ENCODE measurements at regions not wholly inside any gene's neighbourhood (a gene's known extent, or its start where the extent isn't known, plus 50 kb on each side); places are given as distances from the start of the nearest gene placed in this dataset.
"Not testable (repeated sequence)": the region's sequence is repeated elsewhere in the genome, so short reads cannot be mapped to it uniquely, and the experiment has no call there.

DNA sequence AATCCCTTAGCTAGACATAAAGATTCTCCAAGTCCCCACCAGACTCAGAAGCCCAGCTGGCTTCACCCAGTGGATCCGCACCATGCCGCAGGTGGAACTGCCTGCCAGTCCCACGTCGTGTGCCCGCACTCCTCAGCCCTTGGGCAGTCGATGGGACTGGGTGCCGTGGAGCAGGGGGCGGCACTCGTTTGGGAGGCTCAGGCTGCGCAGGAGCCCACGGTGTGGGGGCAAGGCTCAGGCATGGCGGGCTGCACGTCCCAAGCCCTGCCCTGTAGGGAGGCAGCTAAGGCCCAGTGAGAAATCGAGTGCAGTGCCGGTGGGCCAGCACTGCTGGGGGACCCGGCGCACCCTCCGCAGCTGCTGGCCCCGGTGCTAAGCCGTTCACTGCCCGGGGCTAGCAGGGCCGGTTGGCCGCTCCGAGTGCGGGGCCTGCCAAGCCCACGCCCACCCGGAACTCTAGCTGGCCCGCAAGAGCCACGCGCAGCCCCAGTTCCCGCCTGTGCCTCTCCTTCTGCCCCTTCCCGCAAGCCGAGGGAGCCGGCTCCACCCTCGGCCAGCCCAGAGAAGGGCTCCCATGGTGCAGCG lies 95.9 kb upstream of the DTNBP1 start:
- no peak for DNase-seq

- no peak for DNase-seq
These were observed 92.7 kb upstream of the DTNBP1 start for GRCh38 chr6:15755526-15755925.

- DNase-seq = no peak
These were observed 91.9 kb upstream of the DTNBP1 start for GRCh38 chr6:15754706-15755079.

DNA sequence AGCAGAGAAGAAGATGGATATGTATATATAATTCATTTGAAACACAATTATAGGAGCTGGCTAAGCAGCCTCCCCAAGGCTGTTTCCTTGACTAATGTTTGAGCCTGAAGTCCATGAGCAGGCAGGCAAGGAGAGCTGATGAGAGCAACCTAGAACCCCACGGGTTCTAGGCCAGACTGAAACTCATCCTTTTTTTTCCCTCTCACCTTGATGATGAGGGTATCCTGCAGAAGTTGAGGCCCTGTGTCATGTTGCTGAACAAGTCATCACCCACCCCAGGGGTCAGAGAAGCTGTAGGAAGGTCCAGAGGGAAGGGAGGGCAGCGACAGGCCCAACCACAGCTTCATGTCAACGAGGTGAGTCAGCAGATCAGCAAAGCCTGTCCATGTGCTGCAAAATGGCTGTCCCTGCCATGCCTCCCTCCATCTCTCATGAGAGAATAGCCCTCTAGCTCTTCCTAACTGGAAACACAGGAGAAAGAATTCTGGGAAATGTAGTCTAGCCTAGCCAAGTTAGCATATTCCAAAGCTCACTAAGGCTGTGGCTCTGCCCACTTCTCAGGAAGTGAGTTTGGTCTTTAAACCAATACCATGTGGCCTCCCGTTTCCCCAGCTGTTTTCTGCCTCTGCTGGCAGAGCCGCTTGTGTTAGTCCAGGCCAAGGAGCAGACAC lies 91.3 kb upstream of the DTNBP1 start:
- no peak for DNase-seq

DNA sequence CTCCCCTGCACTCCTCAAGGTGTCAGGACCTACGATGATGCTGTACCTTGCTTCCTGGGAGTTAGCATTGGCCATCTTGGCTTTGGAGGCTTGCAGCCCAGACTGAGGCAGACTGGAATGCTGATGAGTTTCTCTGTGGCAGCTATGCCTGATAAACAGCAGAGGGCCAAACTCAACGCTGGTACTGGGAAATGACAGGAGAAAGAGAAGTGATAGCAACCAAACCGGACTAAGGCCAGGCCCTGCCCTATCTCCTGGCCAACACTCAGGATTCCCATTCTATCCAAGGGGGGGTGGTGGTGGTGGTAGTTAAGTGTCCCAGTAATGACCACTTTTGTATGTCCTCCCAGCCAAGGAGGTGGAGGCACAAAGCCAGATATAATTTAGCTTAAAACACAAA lies 90.0 kb upstream of the DTNBP1 start:
- DNase-seq = no peak

DNA sequence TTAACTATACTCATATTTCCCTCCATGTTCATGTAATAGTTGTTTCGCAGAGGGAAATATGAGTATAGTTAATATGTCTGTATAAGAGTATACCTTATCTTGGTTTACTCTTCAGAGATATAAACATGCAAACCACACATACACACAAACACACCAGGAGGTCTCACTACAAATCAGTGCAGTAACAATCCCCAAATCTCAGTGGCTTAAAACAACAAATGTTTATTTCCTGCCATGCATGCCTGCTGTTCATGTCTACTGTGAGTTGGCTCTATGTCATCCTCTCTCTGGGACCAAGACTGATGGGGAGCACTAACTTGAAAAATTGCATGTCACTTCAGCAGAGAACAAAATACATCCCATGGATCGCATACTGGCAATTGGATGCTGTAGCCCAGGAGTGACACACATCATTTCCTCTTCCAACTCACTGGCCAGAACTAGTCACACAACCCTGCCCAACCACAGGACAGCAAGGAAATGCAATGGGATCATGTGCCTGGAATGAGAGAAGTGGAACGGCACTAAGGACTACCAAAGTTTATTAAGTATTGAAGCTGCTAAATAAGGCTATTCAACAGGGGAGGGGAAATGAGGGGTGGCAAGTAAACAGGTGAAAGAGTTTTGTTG lies 89.0 kb upstream of the DTNBP1 start:
- DNase-seq = no peak

DNA sequence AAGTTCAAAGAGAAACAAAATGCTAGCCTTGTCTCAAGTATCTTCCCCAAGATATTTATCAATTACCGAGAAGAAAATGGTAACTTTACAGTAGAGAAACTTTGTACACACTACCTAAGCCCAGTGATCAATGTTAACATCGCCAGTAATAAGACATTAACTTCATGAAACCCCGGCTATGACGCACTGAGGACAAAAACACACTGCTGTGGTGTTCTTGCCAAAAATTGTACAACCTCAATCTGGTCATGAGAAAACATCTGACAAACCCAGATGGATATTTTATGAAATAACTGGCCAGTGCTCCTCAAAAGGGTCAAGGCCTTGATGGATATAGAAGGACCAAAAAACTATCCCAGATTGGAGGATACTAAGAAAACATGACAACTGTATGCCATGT lies 85.5 kb upstream of the DTNBP1 start:
- no peak for DNase-seq

- no peak for DNase-seq
These were observed 84.6 kb upstream of the DTNBP1 start for GRCh38 chr6:15747354-15747883.

- no peak for DNase-seq
These were observed 83.0 kb upstream of the DTNBP1 start for GRCh38 chr6:15745781-15746180.

GRCh38 chr6:15744818-15745402 lies 82.1 kb upstream of the DTNBP1 start:
- DNase-seq = no peak

DNA sequence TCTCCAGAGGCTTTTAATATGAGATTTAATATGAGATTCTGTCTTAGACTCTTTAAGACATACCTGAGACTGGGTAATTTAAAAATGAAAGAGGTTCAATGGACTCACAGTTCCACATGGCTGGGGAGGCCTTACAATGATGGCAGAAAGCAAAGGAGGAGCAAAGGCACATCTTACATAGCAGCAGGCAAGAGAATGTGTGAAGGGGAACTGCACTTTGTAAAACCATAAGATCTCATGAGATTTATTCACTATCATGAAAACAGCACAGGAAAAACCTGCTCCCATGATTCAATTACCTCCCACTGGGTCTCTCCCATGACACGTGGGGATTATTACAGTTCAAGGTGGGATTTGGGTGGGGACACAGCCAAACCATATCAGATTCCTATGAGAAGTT lies 79.2 kb upstream of the DTNBP1 start:
- not testable (repeated sequence) for DNase-seq

- DNase-seq = no peak
These were observed 78.6 kb upstream of the DTNBP1 start for GRCh38 chr6:15741405-15741804.

- DNase-seq = no peak
These were observed 77.0 kb upstream of the DTNBP1 start for GRCh38 chr6:15739867-15740266.

GRCh38 chr6:15739353-15739752 lies 76.5 kb upstream of the DTNBP1 start:
- DNase-seq = no peak

GRCh38 chr6:15738195-15738594 lies 75.4 kb upstream of the DTNBP1 start:
- not testable (repeated sequence) for DNase-seq

- DNase-seq = no peak
These were observed 73.5 kb upstream of the DTNBP1 start for GRCh38 chr6:15736297-15736696.

DNA sequence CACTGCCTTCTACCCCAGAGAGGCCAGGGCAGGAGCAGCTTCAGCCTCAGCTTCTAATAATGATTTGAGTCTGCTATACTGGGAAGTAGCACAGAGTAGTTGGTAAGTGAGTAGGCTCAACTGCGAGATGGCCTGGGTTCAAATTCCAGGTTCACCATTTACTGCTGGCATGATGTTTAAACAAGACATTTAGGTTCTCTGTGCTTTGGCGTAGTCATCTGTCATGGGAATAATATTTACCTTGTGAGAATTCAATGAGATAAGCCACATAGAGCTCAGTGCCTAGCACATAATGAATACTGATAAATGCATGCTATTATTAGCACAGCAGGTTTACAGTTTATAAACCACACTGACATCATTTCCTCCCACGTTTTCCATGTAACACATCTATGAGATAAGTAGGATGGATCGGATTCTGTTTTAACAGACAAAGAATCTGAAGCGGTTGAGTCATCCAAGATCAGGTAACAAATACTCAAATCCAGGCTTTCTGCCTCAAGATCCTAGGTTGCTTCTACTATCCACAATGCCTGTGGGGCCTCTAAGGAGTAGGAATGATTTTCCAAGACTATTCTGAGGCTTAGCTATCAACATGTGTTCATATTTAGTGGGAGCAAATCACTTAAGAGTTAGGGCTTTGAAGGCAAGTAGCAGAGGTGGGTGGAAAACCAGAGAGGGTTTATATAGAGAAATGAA lies 72.9 kb upstream of the DTNBP1 start:
- no peak for DNase-seq

- no peak for DNase-seq
These were observed 71.5 kb upstream of the DTNBP1 start for GRCh38 chr6:15734118-15734897.

DNA sequence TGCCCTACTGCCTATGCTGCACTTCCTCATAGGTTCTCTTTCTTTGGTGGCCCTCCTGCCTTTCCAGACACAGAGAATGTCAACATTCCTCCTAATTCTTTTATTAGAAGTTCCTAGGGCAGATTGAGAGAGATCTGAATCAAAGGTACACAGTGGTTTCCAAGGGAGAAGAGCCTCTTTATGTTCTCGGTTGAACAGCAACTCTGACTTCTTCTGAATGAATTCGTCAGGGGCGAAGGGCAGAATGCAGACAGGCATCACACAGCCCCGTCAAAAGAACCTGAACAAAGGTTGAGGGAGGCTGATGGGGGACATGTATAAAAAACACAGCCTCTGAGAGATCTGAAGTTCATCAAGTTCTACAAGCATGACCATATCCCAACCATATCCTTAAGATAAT lies 68.1 kb upstream of the DTNBP1 start:
- no peak for DNase-seq

GRCh38 chr6:15730442-15730841 lies 67.6 kb upstream of the DTNBP1 start:
- no peak for DNase-seq

DNA sequence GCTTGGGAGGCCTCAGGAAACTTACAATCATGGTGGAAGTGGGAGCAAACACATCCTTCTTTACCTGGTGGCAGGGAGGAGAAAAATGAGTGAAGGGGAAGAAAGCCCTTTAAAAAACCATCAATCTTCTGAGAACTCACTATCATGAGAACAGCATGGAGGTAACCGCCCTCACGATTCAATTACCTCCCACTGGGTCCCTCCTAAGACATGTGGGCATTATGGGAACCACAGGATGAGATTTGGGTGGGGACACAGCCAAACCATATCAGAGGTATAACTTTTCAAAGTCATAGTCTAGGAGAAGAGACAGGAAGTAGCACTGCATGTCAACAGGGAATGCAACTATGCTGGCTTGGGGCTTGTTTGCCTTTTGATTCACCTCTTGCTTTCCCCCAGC lies 59.9 kb upstream of the DTNBP1 start:
- no peak for DNase-seq

GRCh38 chr6:15716889-15717288 lies 54.1 kb upstream of the DTNBP1 start:
- no peak for DNase-seq

GRCh38 chr6:15715851-15716250 lies 53.0 kb upstream of the DTNBP1 start:
- DNase-seq = no peak

All from CD4-positive, alpha-beta T cell treated with Interleukin-17A for 1 hour (primary cell).